IMR-90 (cell line): ENCODE measurements at regions not wholly inside any gene's neighbourhood (a gene's known extent, or its start where the extent isn't known, plus 50 kb on each side); places are given as distances from the start of the nearest gene placed in this dataset.

Experiments used
- ATAC-seq: fragments of 200-7000 bp; cut with Tn5 transposase; 2 replicates; pipeline ENCODE4 v1.9.1; 2020; ENCODE audit warnings: low read depth, mild to moderate bottlenecking, moderate library complexity
- BruUV-seq: library from RNA; stranded (reverse); fragments of 400-500 nt; replicated peaks from 2 replicates; lab custom pipeline; 2021; lab: Mats Ljungman, UMichigan
- CTCF ChIA-PET: fragments of 300-600 bp; formaldehyde crosslinking; extraction: SDS; loops from one replicate; lab custom pipeline; 2021; ENCODE audit warnings: antibody characterized with exemption; lab: Yijun Ruan, JAX
- POLR2A ChIA-PET: fragments of 300-600 bp; sonication (Branson Sonifier 250); formaldehyde crosslinking; loops from one replicate; lab custom pipeline; 2022; ENCODE audit warnings: antibody characterized with exemption; ENCODE audit not compliant: unreplicated experiment; lab: Charles Lee
- DNase-seq: peaks from one replicate; pipeline ENCODE4 v3.0.0; 2013
- H2AFZ ChIP-seq: replicated peaks from 2 replicates; pipeline ENCODE3; 2013; ENCODE audit warnings: low read length, mild to moderate bottlenecking; ENCODE audit not compliant: poor library complexity
- H2AK5ac ChIP-seq: 2 replicates; pipeline ENCODE4 v1.6.1; 2013; ENCODE audit warnings: low read depth, low read length, inconsistent platforms
- H2AK9ac ChIP-seq: replicated peaks from 2 replicates; pipeline ENCODE3; 2013; ENCODE audit warnings: mild to moderate bottlenecking, low read depth, low read length, moderate library complexity; ENCODE audit not compliant: poor library complexity
- H2BK120ac ChIP-seq: 2 replicates; pipeline ENCODE4 v1.6.1; 2013; ENCODE audit warnings: low read depth, low read length, inconsistent platforms
- H2BK15ac ChIP-seq: 3 replicates; pipeline ENCODE4 v1.6.1; 2013; ENCODE audit warnings: low read depth, low read length, inconsistent platforms
- H2BK20ac ChIP-seq: 2 replicates; pipeline ENCODE4 v1.6.1; 2013; ENCODE audit warnings: low read depth, mild to moderate bottlenecking, inconsistent platforms, low read length, moderate library complexity
- H2BK5ac ChIP-seq: 2 replicates; pipeline ENCODE4 v1.6.1; 2013; ENCODE audit warnings: mild to moderate bottlenecking, low read depth, low read length, inconsistent platforms; ENCODE audit not compliant: poor library complexity, severe bottlenecking
- H3K14ac ChIP-seq: replicated peaks from 2 replicates; pipeline ENCODE4 v1.6.1; 2013; ENCODE audit warnings: low read depth, low read length, inconsistent platforms
- H3K18ac ChIP-seq: 2 replicates; pipeline ENCODE4 v1.6.1; 2013; ENCODE audit warnings: low read depth, low read length, control low read depth
- H3K23ac ChIP-seq: 2 replicates; pipeline ENCODE4 v1.6.1; 2013; ENCODE audit warnings: low read depth, low read length, inconsistent platforms
- H3K27ac ChIP-seq: 2 replicates; pipeline ENCODE4 v1.5.1; 2013; ENCODE audit warnings: mild to moderate bottlenecking, control low read depth, low read length; ENCODE audit not compliant: insufficient read depth
- H3K27me3 ChIP-seq: 2 replicates; pipeline ENCODE4 v1.6.1; 2013; ENCODE audit warnings: low read length; ENCODE audit not compliant: control insufficient read depth, insufficient read depth
- H3K36me3 ChIP-seq: 2 replicates; pipeline ENCODE4 v1.6.1; 2013; ENCODE audit warnings: low read length, mixed read lengths; ENCODE audit not compliant: control insufficient read depth, insufficient read depth
- H3K4ac ChIP-seq: 2 replicates; pipeline ENCODE4 v1.6.1; 2013; ENCODE audit warnings: low read depth, low read length, inconsistent platforms
- H3K4me1 ChIP-seq: 2 replicates; pipeline ENCODE4 v1.6.1; 2013; ENCODE audit warnings: low read length, mixed read lengths; ENCODE audit not compliant: control insufficient read depth, insufficient read depth
- H3K4me2 ChIP-seq: 2 replicates; pipeline ENCODE4 v1.6.1; 2013; ENCODE audit warnings: low read depth, mild to moderate bottlenecking, control low read depth, low read length, moderate library complexity
- H3K4me3 ChIP-seq: 2 replicates; pipeline ENCODE4 v1.5.1; 2013; ENCODE audit warnings: low read depth, mild to moderate bottlenecking, control low read depth, low read length, moderate library complexity; ENCODE audit not compliant: insufficient read depth
- H3K56ac ChIP-seq: 2 replicates; pipeline ENCODE4 v1.6.1; 2013; ENCODE audit warnings: low read length, inconsistent platforms; ENCODE audit not compliant: insufficient read depth; ENCODE audit errors: extremely low read depth
- H3K79me1 ChIP-seq, 2 experiments: 2 replicates each; pipeline ENCODE4 v1.6.1; 2013; ENCODE audit warnings: low read length in 2 of 2, inconsistent platforms in 1 of 2, low read depth in 1 of 2
- H3K9ac ChIP-seq: 2 replicates; pipeline ENCODE4 v1.6.1; 2013; ENCODE audit warnings: low read depth, low read length, control low read depth
- H3K9me1 ChIP-seq: 2 replicates; pipeline ENCODE4 v1.6.1; 2013; ENCODE audit warnings: low read length, inconsistent platforms; ENCODE audit not compliant: insufficient read depth
- H3K9me3 ChIP-seq: 2 replicates; pipeline ENCODE4 v1.6.1; 2013; ENCODE audit warnings: low read length; ENCODE audit not compliant: control insufficient read depth, insufficient read depth
- H4K20me1 ChIP-seq: 2 replicates; pipeline ENCODE4 v1.6.1; 2013; ENCODE audit warnings: low read length, inconsistent platforms; ENCODE audit not compliant: insufficient read depth
- H4K5ac ChIP-seq: 2 replicates; pipeline ENCODE4 v1.6.1; 2013; ENCODE audit warnings: mild to moderate bottlenecking, low read depth, low read length, control low read depth
- H4K8ac ChIP-seq, 2 experiments: 2 replicates each; pipeline ENCODE4 v1.6.1; 2013; ENCODE audit warnings: low read depth in 2 of 2, low read length in 2 of 2, control low read depth in 1 of 2, inconsistent platforms in 1 of 2
- H4K91ac ChIP-seq: 2 replicates; pipeline ENCODE4 v1.6.1; 2013; ENCODE audit warnings: low read depth, low read length, inconsistent platforms; ENCODE audit not compliant: insufficient read depth
- CEBPB ChIP-seq: IDR thresholded peaks from 2 replicates; pipeline ENCODE4 v1.6.1; 2012; ENCODE audit warnings: low read depth, low read length, improper control_type of control experiment
- FOS ChIP-seq: fragments of 150-350 bp; IDR thresholded peaks from 2 replicates; pipeline ENCODE4 v1.6.1; 2016; ENCODE audit warnings: low read depth, low read length
- RAD21 ChIP-seq: IDR thresholded peaks from 2 replicates; pipeline ENCODE4 v1.6.1; 2012; ENCODE audit warnings: low read length, improper control_type of control experiment
- SMC3 ChIP-seq: fragments of 150-350 bp; IDR thresholded peaks from 2 replicates; pipeline ENCODE4 v1.6.1; 2016; ENCODE audit warnings: low read depth, mild to moderate bottlenecking, antibody characterized with exemption, low read length, moderate library complexity
- WGBS, 2 experiments: methylation state at CpG; one replicate each; pipeline versions ENCODE4 v1.1.5 to v1.1.7; 2013; ENCODE audit warnings: missing lambda C conversion rate in 2 of 2; ENCODE audit not compliant: insufficient read length in 1 of 2; ENCODE audit errors: extremely low coverage in 2 of 2; 5-methylcytosine and 5-hydroxymethylcytosine counted together
- dilution Hi-C: fragments of 300-500 bp; cut with HindIII; formaldehyde crosslinking; loops from one replicate; pipeline ENCODE4 v1.14.3; 2018; ENCODE audit warnings: low sequenced_read_pairs; ENCODE audit not compliant: unreplicated experiment
- in situ Hi-C: fragments of 300-500 bp; cut with MboI; formaldehyde crosslinking; loops from 3 replicates; pipeline ENCODE4 v1.14.3; 2019; ENCODE audit warnings: low sequenced_read_pairs, inconsistent platforms, mixed read lengths
- intact Hi-C: fragments of 100-400 bp; cut with micrococcal nuclease; formaldehyde crosslinking; loops from 2 replicates; pipeline ENCODE4 v1.10.0; 2022
- TF ChIP-seq, protein P1 (sequence below): fragments of 150-350 bp; IDR thresholded peaks from 2 replicates; pipeline ENCODE4 v1.6.1; 2016; ENCODE audit warnings: low read depth, mild to moderate bottlenecking, low read length, moderate library complexity, borderline replicate concordance

- Histone ChIP-seq H4K8ac (no peak overlapping the region), H3K56ac (no peak overlapping the region), H3K4me1 (no peaks in the 10 kb centered on the region), H3K14ac (no peak overlapping the region), H3K18ac (no peak overlapping the region), H3K23ac (no peak overlapping the region), H3K27ac (no peak overlapping the region), H3K27me3 (no peaks in the 10 kb centered on the region), H2AK9ac (no peak overlapping the region), H3K4me3 (no peak overlapping the region), H3K9ac (no peak overlapping the region), H3K4ac (no peak overlapping the region), H3K79me1 (no peaks in the 10 kb centered on the region), H3K36me3 (no peaks in the 10 kb centered on the region), H2BK120ac (no peak overlapping the region), H4K5ac (no peak overlapping the region), H3K4me2 (no peak overlapping the region), H3K9me3 (no peaks in the 10 kb centered on the region), H4K91ac (no peak overlapping the region), H2AK5ac (no peak overlapping the region), H2AFZ (peak overlapping the region; percentile 40), H2BK5ac (no peak overlapping the region), H4K20me1 (no peaks in the 10 kb centered on the region), H2BK20ac (no peak overlapping the region), H2BK15ac (no peak overlapping the region), H3K9me1 (no peaks in the 10 kb centered on the region)
- dilution Hi-C loops, result no loop called here
- ATAC-seq, result peak; percentile 14; the same call in 1 of the 2 replicates
- intact Hi-C loops, result no loop called here
- POLR2A ChIA-PET, result no interaction called here
- CTCF ChIA-PET, result interaction anchor here (1.1 kb wide), 1 partner anchor 12 kb away, joined by 5 read pairs; no protein-coding TSS in a partner anchor
- in situ Hi-C loops, result no loop called here
- no CpG with 5 or more reads among the region's 2 CpGs for WGBS, 2 experiments
- no TSS peak for BruUV-seq
- TF ChIP-seq FOS, result no peak
- TF ChIP-seq, protein P1, sequence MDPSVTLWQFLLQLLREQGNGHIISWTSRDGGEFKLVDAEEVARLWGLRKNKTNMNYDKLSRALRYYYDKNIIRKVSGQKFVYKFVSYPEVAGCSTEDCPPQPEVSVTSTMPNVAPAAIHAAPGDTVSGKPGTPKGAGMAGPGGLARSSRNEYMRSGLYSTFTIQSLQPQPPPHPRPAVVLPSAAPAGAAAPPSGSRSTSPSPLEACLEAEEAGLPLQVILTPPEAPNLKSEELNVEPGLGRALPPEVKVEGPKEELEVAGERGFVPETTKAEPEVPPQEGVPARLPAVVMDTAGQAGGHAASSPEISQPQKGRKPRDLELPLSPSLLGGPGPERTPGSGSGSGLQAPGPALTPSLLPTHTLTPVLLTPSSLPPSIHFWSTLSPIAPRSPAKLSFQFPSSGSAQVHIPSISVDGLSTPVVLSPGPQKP, result no peak
- no peak for TF ChIP-seq CEBPB
- no peak for TF ChIP-seq RAD21
- no peak for TF ChIP-seq SMC3
- peak; percentile 1 for DNase-seq
These were observed 74.1 kb upstream of the PPP3CA start for GRCh38 chr4:101421386-101421785.
